ENCODE measurements at regions not wholly inside any gene's neighbourhood (a gene's known extent, or its start where the extent isn't known, plus 50 kb on each side); places are given as distances from the start of the nearest gene placed in this dataset.

GRCh38 chr15:95549168-95549738, 781.2 kb upstream of the NR2F2 start:
- TF ChIP-seq CTCF (IDR thresholded peaks at IDR 0.05; ENCODE audit: low read length): no peak
- TF ChIP-seq EZH2phosphoT487 (IDR thresholded peaks at IDR 0.05; ENCODE audit: low read length): no peak
- no peak for TF ChIP-seq EZH2 (optimal IDR thresholded peaks at IDR 0.05; ENCODE audit: low read depth, low read length)

Data from MM.1S (cell line).